Endothelial cell (in vitro differentiated cells): ENCODE measurements at regions not wholly inside any gene's neighbourhood (a gene's known extent, or its start where the extent isn't known, plus 50 kb on each side); places are given as distances from the start of the nearest gene placed in this dataset.

Experiments
- DNase-seq: peaks from one replicate; pipeline ENCODE4 v3.0.0; 2021; ENCODE audit warnings: low spot score
- H3K27ac Mint-ChIP-seq: one replicate; pipeline ENCODE4 v1.8.0; 2021; ENCODE audit warnings: mixed read lengths, inconsistent platforms; ENCODE audit not compliant: unreplicated experiment
- H3K27me3 Mint-ChIP-seq: one replicate; pipeline ENCODE4 v1.8.0; 2021; ENCODE audit warnings: mild to moderate bottlenecking, moderate library complexity, mixed read lengths, inconsistent platforms; ENCODE audit not compliant: unreplicated experiment
- H3K36me3 Mint-ChIP-seq: one replicate; pipeline ENCODE4 v1.8.0; 2021; ENCODE audit warnings: mild to moderate bottlenecking, low read depth, mixed read lengths, inconsistent platforms; ENCODE audit not compliant: unreplicated experiment
- H3K4me1 Mint-ChIP-seq: one replicate; pipeline ENCODE4 v1.8.0; 2021; ENCODE audit warnings: mild to moderate bottlenecking, mixed read lengths, inconsistent platforms; ENCODE audit not compliant: unreplicated experiment
- H3K4me3 Mint-ChIP-seq: one replicate; pipeline ENCODE4 v1.8.0; 2021; ENCODE audit warnings: mild to moderate bottlenecking, mixed read lengths, inconsistent platforms; ENCODE audit not compliant: unreplicated experiment
- H3K9me3 Mint-ChIP-seq: one replicate; pipeline ENCODE4 v1.8.0; 2021; ENCODE audit warnings: mixed read lengths, inconsistent platforms; ENCODE audit not compliant: unreplicated experiment
- TF ChIP-seq, protein P1 (sequence below): fragments of 200-600 bp; sonication (generic); IDR thresholded peaks from one replicate; pipeline ENCODE4 v1.5.0; 2021; ENCODE audit warnings: antibody characterized with exemption; ENCODE audit not compliant: unreplicated experiment

- Mint-ChIP-seq H3K27me3 (no peaks in the 10 kb centered on the region), H3K4me3 (no peak overlapping the region), H3K36me3 (no peaks in the 10 kb centered on the region), H3K27ac (no peak overlapping the region), H3K9me3 (no peaks in the 10 kb centered on the region), H3K4me1 (peaks cover 15% of the 10 kb centered on the region)
- DNase-seq, result no peak
- TF ChIP-seq, protein P1, sequence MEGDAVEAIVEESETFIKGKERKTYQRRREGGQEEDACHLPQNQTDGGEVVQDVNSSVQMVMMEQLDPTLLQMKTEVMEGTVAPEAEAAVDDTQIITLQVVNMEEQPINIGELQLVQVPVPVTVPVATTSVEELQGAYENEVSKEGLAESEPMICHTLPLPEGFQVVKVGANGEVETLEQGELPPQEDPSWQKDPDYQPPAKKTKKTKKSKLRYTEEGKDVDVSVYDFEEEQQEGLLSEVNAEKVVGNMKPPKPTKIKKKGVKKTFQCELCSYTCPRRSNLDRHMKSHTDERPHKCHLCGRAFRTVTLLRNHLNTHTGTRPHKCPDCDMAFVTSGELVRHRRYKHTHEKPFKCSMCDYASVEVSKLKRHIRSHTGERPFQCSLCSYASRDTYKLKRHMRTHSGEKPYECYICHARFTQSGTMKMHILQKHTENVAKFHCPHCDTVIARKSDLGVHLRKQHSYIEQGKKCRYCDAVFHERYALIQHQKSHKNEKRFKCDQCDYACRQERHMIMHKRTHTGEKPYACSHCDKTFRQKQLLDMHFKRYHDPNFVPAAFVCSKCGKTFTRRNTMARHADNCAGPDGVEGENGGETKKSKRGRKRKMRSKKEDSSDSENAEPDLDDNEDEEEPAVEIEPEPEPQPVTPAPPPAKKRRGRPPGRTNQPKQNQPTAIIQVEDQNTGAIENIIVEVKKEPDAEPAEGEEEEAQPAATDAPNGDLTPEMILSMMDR, result no peak
These were observed 135.8 kb upstream of the FOXA2 start for GRCh38 chr20:22720206-22720605.

DNA sequence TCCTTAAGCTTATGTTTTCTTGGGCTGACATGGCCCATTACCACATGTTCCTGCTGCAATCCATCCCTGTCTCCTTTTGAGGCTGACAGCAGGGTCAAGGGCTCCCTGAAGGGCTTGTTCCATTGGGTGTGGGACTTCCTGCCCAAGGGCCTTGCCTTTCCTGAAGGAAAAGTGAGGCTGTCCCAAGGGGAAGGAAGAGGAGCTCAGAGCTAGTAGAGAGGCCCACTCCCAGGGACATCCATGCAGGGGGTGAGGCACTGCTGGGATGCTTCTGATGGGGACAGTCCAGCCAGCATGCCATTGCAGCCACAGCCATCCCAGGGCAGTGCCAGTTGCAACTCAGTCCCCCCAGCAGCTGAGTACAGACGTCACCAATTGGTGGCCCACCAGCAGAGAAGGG lies 138.4 kb upstream of the FOXA2 start:
- DNase-seq, result no peak
- no peaks in the 10 kb centered on the region for H3K27me3 Mint-ChIP-seq
- TF ChIP-seq, protein P1, result no peak
- no peaks in the 10 kb centered on the region for H3K9me3 Mint-ChIP-seq
- no peak overlapping the region for H3K27ac Mint-ChIP-seq
- peaks cover 15% of the 10 kb centered on the region for H3K4me1 Mint-ChIP-seq
- H3K4me3 Mint-ChIP-seq, result no peak overlapping the region
- no peaks in the 10 kb centered on the region for H3K36me3 Mint-ChIP-seq

DNA sequence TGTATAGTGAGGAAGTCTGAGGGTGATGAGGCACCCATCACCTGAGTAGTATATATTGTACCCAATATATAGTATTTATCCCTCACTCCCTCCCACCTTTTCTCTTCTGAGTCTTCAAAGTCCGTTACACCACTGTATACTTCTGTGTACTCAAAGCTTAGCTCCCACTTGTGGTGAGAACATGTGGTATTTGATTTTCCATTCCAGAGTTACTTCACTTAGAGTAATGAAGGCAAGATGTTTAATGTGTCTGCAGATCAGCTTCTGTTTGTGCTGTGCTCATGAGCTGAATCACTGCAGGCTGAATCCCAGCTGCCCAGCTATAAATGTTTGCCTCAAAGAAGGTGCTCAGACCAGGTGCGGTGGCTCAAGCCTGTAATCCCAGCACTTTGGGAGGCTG lies 139.3 kb upstream of the FOXA2 start:
- no peaks in the 10 kb centered on the region for H3K9me3 Mint-ChIP-seq
- no peaks in the 10 kb centered on the region for H3K27me3 Mint-ChIP-seq
- TF ChIP-seq, protein P1, result no peak
- no peak overlapping the region for H3K4me3 Mint-ChIP-seq
- H3K36me3 Mint-ChIP-seq, result no peaks in the 10 kb centered on the region
- no peak overlapping the region for H3K27ac Mint-ChIP-seq
- H3K4me1 Mint-ChIP-seq, result peaks cover 11% of the 10 kb centered on the region
- DNase-seq, result no peak

DNA sequence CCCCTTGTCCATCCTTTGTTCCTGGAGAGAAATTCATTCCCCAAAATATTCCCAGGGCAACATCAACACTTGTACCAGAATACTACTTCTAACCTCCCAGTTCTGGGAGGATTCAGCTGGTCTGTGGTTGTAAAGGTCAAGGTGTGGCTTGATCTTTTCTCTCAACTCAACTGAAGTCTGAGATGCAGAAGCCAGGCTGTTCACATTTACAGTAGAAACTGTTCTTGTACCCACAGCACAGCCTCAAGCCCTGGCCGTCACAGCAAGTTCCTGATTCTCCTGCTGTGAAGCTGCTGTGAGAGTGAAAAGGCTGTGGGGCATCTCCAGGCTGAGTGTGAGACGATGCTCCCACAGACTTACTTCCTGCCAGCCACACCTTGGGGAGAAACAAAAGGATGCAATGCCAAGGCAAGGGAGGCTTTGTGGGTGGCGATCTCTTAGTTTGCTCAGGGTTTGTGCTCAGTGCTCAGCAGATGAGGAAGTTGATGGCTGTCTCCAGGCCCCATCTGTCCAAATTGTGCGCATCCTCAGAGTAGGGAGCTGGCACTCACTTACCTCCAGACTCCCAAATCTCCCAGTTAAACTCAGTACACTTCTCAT lies 143.9 kb upstream of the FOXA2 start:
- Mint-ChIP-seq H3K36me3 (no peaks in the 10 kb centered on the region), H3K4me3 (no peak overlapping the region), H3K9me3 (no peaks in the 10 kb centered on the region), H3K27me3 (no peaks in the 10 kb centered on the region), H3K27ac (no peak overlapping the region), H3K4me1 (no peaks in the 10 kb centered on the region)
- TF ChIP-seq, protein P1, result no peak
- no peak for DNase-seq

DNA sequence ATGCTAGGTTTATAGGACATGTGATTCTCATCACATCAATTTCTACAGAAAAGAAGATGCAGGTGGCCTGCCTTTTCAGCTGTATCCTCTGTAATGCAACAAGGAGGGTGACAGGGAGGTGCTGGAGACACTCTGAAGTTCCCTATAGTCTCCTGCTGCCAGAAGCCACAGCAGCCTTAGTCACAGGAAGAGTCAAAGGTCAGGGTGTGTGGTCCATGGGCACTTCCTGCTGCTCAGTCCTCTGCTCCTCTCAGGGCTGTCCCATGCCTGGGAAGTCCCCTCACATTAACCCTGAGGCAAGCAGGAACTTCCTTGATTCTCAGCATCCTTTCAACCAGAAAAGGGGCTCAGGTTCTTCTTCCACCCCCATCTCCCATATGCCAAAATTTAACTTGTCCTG lies 144.8 kb upstream of the FOXA2 start:
- no peak overlapping the region for H3K27ac Mint-ChIP-seq
- no peaks in the 10 kb centered on the region for H3K36me3 Mint-ChIP-seq
- no peaks in the 10 kb centered on the region for H3K9me3 Mint-ChIP-seq
- no peaks in the 10 kb centered on the region for H3K4me1 Mint-ChIP-seq
- DNase-seq, result no peak
- H3K4me3 Mint-ChIP-seq, result no peak overlapping the region
- H3K27me3 Mint-ChIP-seq, result no peaks in the 10 kb centered on the region
- TF ChIP-seq, protein P1, result no peak
